GM19395 (cell line): ENCODE measurements at regions not wholly inside any gene's neighbourhood (a gene's known extent, or its start where the extent isn't known, plus 50 kb on each side); places are given as distances from the start of the nearest gene placed in this dataset.
"Not testable (repeated sequence)": the region's sequence is repeated elsewhere in the genome, so short reads cannot be mapped to it uniquely, and the experiment has no call there.

Experiments used
- ATAC-seq: cut with Tn5 transposase; IDR thresholded peaks from one replicate; pipeline ENCODE4 v1.9.1; 2021; ENCODE audit warnings: mild to moderate bottlenecking, moderate library complexity; ENCODE audit not compliant: unreplicated experiment

DNA sequence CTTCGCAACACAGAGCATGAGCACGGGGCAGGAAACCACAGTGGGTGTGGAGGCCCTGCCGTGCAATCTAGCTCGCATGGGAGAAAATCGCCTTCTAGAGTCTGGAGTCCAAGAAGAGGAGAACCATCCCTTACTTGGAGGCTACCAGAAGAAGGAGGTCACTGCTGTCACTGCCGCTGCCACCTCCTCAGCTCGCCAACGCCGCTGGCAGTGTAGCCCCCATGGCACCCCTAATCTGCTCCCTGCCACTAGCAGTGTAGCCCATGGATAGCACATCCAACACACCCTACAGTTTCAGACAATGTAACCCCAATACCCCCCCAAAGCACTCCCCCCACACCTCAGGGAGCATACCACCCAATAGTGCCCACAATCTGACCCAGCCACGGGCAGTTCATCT, 438.0 kb upstream of the ZNF337 start:
- ATAC-seq, result no peak

DNA sequence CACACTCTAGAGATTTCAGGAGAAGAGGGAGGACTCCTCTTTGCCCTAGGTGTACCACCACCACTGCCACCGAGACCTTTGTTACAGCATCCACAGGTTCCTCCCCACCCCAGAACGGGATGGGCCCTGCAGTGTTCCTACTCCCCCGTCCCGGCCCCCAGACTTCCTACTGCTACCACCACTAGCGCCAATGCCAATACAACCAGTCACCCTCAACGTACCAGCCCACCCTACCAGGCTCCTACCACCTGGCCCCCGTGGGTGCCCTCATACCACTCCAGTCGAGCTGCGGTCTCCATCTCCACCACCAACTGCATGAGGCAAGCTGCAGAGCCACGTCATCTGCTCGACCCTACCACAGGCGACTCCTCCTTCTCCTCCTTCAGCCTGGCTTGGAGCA, 437.1 kb upstream of the ZNF337 start:
- not testable (repeated sequence) for ATAC-seq

DNA sequence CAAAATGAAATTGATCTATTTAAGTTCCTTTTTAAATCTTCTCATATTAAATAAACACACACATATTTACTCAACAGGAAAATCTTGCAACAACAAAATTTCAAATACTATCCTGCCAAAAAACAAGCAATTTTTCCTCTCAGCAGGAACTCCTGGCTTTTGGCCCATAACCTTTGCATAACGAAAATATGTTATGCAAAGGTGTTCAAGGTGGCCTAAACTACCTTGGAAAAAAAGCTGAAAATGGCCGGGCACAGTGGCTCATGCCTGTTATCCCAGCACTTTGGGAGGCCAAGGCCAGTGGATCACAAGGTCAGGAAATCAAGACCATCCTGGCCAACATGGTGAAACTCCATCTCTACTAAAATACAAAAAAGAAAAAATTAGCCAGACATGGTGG, 424.3 kb upstream of the ZNF337 start:
- not testable (repeated sequence) for ATAC-seq

DNA sequence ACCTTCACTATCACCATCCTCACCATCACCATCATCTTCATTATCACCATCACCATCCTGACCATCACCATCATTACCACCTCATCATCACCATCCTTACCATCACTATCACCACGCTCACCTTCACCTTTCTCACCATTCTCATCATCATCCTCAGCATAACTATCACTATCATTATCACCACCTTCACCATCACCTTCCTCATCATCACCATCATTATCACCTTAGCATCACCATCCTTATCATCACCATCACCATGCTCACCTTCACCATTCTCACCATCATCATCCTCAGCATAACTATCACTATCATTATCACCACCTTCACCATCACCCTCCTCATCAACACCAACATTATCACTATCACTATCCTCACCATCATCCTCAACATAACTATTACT, 397.8 kb upstream of the ZNF337 start:
- not testable (repeated sequence) for ATAC-seq

GRCh38 chr20:26091921-26092320, 395.3 kb upstream of the ZNF337 start:
- ATAC-seq, result not testable (repeated sequence)

DNA sequence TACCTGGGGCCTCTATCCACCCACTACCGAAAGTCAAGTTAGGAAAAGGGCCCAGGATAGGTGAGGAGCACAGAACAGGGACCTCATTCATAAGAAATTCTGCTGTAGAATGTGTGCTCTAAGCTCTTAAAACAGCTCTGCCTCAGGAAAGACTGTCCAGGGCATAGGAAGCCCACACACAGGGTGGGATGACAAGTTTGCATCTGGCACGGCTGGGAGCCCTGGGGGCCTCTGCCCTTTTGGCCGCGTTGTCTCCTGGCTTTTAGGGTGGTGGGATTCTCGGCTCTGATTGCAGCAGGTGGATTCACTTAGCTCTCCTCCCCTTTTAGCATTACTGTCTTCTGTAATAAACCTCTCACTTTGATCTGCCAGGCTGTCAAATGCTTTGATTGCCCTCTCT, 389.5 kb upstream of the ZNF337 start:
- ATAC-seq, result not testable (repeated sequence)

DNA sequence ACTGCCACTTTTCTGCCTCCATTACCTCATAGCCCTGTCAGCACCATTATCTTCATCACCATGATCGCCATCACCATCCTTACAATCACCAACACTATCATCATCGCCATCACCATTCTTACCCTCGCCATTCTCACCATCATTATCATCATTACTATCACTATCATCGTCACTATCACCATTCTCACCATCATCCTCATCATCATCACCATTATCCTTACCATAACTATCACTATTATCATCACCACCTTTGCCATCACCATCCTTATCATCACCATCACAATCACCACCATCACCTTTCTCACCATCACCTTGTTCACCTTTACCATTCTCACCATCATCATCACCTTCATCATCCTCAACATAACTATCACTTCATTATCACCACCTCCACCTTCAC, 377.3 kb upstream of the ZNF337 start:
- ATAC-seq, result not testable (repeated sequence)

- ATAC-seq, result not testable (repeated sequence)
Measured at GRCh38 chr20:26059324-26059723, 362.7 kb upstream of the ZNF337 start.

- not testable (repeated sequence) for ATAC-seq
Measured at GRCh38 chr20:26058446-26058845, 361.8 kb upstream of the ZNF337 start.

DNA sequence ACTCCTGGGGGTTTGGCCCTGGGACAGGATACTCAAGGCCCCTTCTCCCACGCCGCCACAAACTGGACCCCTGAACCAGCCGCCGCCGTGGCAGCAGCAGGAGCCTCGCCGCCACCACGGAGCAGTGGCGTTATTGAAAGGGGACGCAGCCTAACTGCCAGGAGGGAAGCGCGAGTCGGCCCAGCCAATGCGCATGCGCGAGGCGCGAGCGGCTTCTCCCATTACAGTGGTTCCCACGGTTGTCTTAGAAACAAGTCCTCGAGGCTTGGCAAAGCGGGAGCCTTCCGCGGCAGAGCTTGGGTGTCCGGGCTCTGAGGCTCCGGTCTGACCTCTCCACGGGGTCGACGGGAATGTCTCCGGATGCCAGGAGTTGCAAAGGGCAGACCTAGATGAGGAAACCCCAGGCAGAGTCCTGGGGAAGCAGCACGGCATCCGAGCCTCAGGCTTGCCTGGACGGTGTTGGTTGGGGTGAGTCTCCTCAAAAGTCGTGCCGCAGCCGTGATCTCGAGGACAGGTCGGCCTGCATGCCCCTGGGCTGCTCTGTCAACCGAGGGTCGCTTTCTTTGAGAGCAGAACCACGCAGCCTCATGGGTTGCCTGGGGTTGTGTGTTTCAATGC, 360.6 kb upstream of the ZNF337 start:
- ATAC-seq, result not testable (repeated sequence)

DNA sequence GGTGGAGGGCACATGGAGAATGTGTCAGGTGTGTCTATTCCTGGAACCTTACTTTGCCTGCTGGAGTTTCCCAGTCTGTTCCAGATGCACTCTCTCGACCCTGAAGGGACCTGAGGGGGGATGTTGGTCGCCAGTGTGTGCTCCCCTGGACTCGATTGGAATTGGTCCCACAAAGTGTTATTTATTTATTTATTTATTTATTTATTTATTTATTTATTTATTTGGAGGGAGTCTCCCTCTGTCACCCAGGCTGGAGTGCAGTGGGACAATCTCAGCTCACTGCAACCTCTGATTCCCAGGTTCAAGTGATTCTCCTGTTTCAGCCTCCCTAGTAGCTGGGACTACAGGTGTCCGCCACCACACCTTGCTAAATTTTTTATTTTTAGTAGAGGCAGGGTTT, 329.1 kb upstream of the ZNF337 start:
- not testable (repeated sequence) for ATAC-seq

DNA sequence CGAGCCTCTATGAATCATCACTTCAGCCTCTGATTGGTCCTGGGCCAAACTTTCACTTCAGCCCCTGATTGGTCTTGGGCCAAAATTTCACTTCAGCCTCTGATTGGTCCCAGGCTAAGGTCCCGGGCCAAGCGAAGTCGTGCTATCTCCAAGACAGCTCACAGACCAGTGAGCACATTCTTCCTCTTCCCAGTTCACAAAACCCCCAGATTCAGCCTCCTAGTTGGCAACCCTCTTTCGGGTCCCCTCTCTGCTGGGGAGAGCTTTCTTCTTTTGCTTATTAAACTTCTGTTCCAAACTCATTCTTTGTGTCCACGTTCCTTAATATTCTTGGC, 314.3 kb upstream of the ZNF337 start:
- not testable (repeated sequence) for ATAC-seq

- not testable (repeated sequence) for ATAC-seq
Measured at GRCh38 chr20:26010224-26010941, 313.7 kb upstream of the ZNF337 start.

GRCh38 chr20:26009402-26010223, 313.0 kb upstream of the ZNF337 start:
- not testable (repeated sequence) for ATAC-seq

GRCh38 chr20:26008026-26008425, 311.4 kb upstream of the ZNF337 start:
- ATAC-seq, result not testable (repeated sequence)

GRCh38 chr20:26006164-26006563, 309.5 kb upstream of the ZNF337 start:
- ATAC-seq, result not testable (repeated sequence)

DNA sequence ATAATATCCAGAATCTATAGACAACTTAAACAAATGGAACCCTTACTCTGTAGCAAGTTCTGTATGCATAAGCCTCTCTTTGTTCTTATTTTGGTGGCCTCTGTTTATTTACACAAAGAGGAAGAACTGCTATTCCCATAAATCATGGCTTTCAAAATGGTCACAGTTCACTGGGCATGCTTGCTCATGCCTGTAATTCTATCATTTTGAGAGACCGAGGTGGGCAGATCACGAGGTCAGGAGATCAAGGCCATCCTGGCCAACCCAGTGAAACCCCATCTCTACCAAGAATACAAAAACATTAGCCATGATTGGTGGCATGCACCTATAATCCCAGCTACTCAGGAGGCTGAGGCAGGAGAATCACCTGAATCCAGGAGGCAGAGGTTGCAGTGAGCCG, 307.3 kb upstream of the ZNF337 start:
- ATAC-seq, result not testable (repeated sequence)

DNA sequence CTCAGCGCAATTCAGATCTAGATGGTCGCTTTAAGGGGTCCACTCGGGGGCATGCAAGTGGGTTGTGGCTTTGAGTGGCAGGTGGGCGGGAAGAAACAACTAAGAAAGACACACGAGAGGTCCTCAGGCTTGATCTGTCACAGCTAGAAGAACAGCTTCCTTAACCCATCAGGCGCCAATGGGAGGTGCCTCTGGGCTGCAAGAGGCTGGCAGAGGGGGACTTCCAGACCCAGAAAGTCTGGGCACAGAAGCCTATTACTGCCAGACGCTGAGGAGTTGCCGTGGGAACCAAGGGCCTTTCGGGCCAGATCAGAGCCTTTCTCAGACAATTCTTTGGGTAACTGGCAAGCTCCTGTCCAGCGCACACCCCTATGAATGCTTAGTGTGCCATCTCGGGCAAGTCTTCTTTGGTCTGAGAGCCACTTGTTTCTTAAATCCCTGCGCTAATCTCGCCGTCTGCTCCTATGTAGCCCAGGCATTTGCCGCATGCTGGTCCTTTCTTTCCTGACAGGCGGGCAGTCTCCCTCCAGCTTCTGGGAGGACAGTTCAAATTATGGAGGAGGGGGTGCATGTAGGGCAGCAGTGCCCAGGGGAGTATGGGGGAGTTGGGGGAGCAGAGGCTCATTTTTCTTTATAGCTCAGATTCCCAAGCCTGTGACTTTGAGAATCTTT, 300.9 kb upstream of the ZNF337 start:
- not testable (repeated sequence) for ATAC-seq

- no peak for ATAC-seq
Measured at GRCh38 chr20:25992146-25992545, 295.5 kb upstream of the ZNF337 start.

GRCh38 chr20:25991756-25992130, 295.1 kb upstream of the ZNF337 start:
- ATAC-seq, result no peak

GRCh38 chr20:25991051-25991755, 294.6 kb upstream of the ZNF337 start:
- ATAC-seq, result no peak
